ENCODE measurements at regions not wholly inside any gene's neighbourhood (a gene's known extent, or its start where the extent isn't known, plus 50 kb on each side); places are given as distances from the start of the nearest gene placed in this dataset.

DNA sequence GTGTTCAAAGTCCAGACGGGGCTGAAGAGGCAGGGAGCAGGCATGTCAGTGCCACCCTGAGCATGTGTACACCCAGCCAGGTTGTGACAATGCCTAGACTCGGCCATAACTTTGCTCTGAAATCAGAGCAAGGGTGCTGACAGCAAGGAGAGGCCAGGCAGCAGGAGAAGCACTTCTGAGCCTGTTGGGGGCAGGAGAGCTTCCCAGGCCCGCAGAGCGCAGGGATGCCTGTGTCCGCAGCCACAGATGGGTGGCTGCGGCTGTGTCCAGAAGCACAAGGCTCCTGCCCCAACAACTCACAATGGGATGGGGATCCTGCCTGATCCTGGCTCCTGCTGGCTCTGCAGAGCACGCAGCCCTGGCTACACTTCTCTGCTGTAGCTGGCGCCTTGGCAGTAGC lies 373.9 kb downstream of the CHSY3 start:
- ATAC-seq (ENCODE audit: low read depth in 2 of 2) (no peak), DNase-seq (no peak)
- H3K9me3 Mint-ChIP-seq, result peaks cover 0 to 3% (median 0%) of the 10 kb centered on the region in 7 donors
- Histone ChIP-seq H3K9me3 (ENCODE audit: control insufficient read depth in 2 of 2, low read length in 2 of 2) (no peaks in the 10 kb centered on the region), H3K4me1 (ENCODE audit: control insufficient read depth, insufficient read depth, low read length, poor library complexity, severe bottlenecking) (no peaks in the 10 kb centered on the region), H3K36me3 (ENCODE audit: control insufficient read depth, insufficient read depth, low read length) (no peaks in the 10 kb centered on the region), H3K27me3 (ENCODE audit: control insufficient read depth, insufficient read depth, low read length) (no peaks in the 10 kb centered on the region), H3K27ac (ENCODE audit: insufficient read depth, low read length, poor library complexity, severe bottlenecking) (no peak overlapping the region), H3K4me3 (ENCODE audit: low read depth, low read length) (no peak overlapping the region)
- no peak overlapping the region for H3K4me3 Mint-ChIP-seq
- H3K27ac Mint-ChIP-seq, result no peak overlapping the region
- no peaks in the 10 kb centered on the region for H3K4me1 Mint-ChIP-seq
- H3K27me3 Mint-ChIP-seq, result no peaks in the 10 kb centered on the region
- no peaks in the 10 kb centered on the region for H3K36me3 Mint-ChIP-seq

DNA sequence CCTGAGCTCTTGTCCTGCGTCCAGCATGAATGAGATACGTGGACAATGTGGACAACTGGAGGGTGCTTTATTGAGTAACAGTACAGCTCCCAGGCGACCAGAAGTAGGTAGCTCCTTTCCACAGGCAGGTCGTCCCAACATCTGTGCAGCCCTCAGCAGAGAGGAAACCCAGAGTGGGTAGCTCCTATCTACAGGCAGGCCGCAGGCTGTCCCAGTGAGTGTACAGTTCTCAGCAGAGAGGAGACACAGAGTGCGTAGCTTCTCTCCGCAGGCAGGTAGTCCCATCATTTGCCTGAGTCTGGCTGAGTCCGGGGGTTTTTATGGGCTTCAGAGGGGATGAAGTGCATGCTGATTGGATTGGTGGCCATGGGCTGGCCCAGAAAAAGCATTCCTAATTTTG lies 373.3 kb downstream of the CHSY3 start:
- Mint-ChIP-seq H3K27ac (no peak overlapping the region), H3K4me1 (no peaks in the 10 kb centered on the region), H3K9me3 (peaks cover 0 to 3% (median 0%) of the 10 kb centered on the region in 7 donors), H3K27me3 (no peaks in the 10 kb centered on the region), H3K4me3 (no peak overlapping the region), H3K36me3 (no peaks in the 10 kb centered on the region)
- no peaks in the 10 kb centered on the region for H3K27me3 ChIP-seq (ENCODE audit: control insufficient read depth, insufficient read depth, low read length)
- DNase-seq (no peak), ATAC-seq (ENCODE audit: low read depth in 2 of 2) (no peak)
- H3K27ac ChIP-seq (ENCODE audit: insufficient read depth, low read length, poor library complexity, severe bottlenecking), result no peak overlapping the region
- no peak overlapping the region for H3K4me3 ChIP-seq (ENCODE audit: low read depth, low read length)
- no peaks in the 10 kb centered on the region for H3K4me1 ChIP-seq (ENCODE audit: control insufficient read depth, insufficient read depth, low read length, poor library complexity, severe bottlenecking)
- H3K9me3 ChIP-seq (ENCODE audit: control insufficient read depth in 2 of 2, low read length in 2 of 2), result no peaks in the 10 kb centered on the region
- H3K36me3 ChIP-seq (ENCODE audit: control insufficient read depth, insufficient read depth, low read length), result no peaks in the 10 kb centered on the region

DNA sequence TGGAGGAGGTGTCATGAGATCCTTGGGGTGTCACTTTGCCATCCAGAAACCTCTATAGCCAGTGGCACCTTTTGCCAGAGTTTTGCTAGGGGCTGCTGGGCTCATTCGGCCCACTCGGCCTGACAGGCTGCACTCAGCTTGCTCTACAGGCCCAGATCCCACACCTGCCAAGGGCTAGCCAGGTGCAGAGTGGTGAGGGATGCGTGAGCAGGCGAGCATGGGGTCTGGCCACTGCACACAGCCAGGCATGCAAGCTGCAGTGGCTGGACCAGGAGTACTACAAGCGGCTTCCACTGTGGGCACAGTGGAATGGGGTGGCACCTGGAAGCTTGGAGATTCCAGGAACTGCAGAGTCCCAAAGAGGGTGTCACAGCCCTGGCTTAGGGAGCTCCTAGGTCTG lies 372.7 kb downstream of the CHSY3 start:
- no peaks in the 10 kb centered on the region for H3K4me1 ChIP-seq (ENCODE audit: control insufficient read depth, insufficient read depth, low read length, poor library complexity, severe bottlenecking)
- H3K9me3 Mint-ChIP-seq, result peaks cover 0 to 3% (median 0%) of the 10 kb centered on the region in 7 donors

DNA sequence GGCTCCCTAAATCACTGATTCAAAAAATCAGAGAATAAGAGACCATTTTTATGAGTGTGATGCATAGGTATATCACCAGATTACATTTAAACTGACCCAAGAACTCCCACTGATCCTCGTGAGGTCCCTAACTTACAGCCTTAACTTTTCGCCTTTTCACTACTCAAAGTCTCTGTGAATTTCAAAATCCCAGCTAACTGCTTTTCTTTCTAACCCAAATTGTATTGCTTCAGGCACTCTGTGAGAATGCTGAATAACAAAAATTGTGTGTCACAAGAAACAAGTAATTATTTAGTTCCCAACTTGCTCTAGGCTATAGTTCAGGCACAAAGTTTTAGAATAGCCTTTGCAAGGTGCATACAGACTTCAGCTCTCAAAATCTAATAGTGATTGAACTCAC lies 368.6 kb downstream of the CHSY3 start:
- no peak overlapping the region for H3K27ac ChIP-seq (ENCODE audit: insufficient read depth, low read length, poor library complexity, severe bottlenecking)
- H3K36me3 ChIP-seq (ENCODE audit: control insufficient read depth, insufficient read depth, low read length), result no peaks in the 10 kb centered on the region
- no peaks in the 10 kb centered on the region for H3K4me1 Mint-ChIP-seq
- H3K36me3 Mint-ChIP-seq, result no peaks in the 10 kb centered on the region
- peaks cover 0 to 3% (median 0%) of the 10 kb centered on the region in 7 donors for H3K9me3 Mint-ChIP-seq
- no peak overlapping the region for H3K27ac Mint-ChIP-seq
- H3K4me3 Mint-ChIP-seq, result no peak overlapping the region
- H3K4me1 ChIP-seq (ENCODE audit: control insufficient read depth, insufficient read depth, low read length, poor library complexity, severe bottlenecking), result no peaks in the 10 kb centered on the region
- H3K27me3 ChIP-seq (ENCODE audit: control insufficient read depth, insufficient read depth, low read length), result no peaks in the 10 kb centered on the region
- H3K4me3 ChIP-seq (ENCODE audit: low read depth, low read length), result no peak overlapping the region
- DNase-seq (no peak), ATAC-seq (ENCODE audit: low read depth in 2 of 2) (no peak)
- H3K9me3 ChIP-seq (ENCODE audit: control insufficient read depth in 2 of 2, low read length in 2 of 2), result no peaks in the 10 kb centered on the region
- H3K27me3 Mint-ChIP-seq, result no peaks in the 10 kb centered on the region

More for the DNA sequence above, 372.7 kb downstream of the CHSY3 start:
- H3K36me3 Mint-ChIP-seq, result no peaks in the 10 kb centered on the region
- H3K4me3 Mint-ChIP-seq, result no peak overlapping the region
- no peaks in the 10 kb centered on the region for H3K27me3 Mint-ChIP-seq
- H3K27ac ChIP-seq (ENCODE audit: insufficient read depth, low read length, poor library complexity, severe bottlenecking), result no peak overlapping the region
- H3K9me3 ChIP-seq (ENCODE audit: control insufficient read depth in 2 of 2, low read length in 2 of 2), result no peaks in the 10 kb centered on the region
- no peak overlapping the region for H3K4me3 ChIP-seq (ENCODE audit: low read depth, low read length)
- H3K27me3 ChIP-seq (ENCODE audit: control insufficient read depth, insufficient read depth, low read length), result no peaks in the 10 kb centered on the region
- H3K27ac Mint-ChIP-seq, result no peak overlapping the region
- DNase-seq, result no peak
- peak in 1 of 2 donors; percentile 8 for ATAC-seq (ENCODE audit: low read depth in 2 of 2)
- H3K36me3 ChIP-seq (ENCODE audit: control insufficient read depth, insufficient read depth, low read length), result no peaks in the 10 kb centered on the region
- no peaks in the 10 kb centered on the region for H3K4me1 Mint-ChIP-seq

DNA sequence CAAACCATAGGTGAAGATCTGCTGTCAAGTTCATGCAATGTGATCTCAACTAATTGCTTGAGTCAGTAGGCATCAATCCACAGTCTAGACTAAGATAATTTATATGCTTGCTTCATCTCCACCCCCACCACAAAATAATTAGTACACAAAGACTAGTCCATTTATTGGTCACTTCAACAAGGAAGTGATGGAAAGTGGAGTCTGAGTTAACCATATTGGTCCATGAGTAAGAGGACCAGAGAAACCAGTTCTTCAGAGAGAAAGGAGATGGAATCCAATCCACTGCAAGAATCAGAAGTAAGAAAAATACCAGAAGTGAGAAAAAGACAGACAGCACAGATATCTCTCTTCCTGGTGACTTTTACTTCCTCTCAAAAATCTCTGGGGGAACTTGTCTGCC lies 366.5 kb downstream of the CHSY3 start:
- H3K36me3 Mint-ChIP-seq, result no peaks in the 10 kb centered on the region

DNA sequence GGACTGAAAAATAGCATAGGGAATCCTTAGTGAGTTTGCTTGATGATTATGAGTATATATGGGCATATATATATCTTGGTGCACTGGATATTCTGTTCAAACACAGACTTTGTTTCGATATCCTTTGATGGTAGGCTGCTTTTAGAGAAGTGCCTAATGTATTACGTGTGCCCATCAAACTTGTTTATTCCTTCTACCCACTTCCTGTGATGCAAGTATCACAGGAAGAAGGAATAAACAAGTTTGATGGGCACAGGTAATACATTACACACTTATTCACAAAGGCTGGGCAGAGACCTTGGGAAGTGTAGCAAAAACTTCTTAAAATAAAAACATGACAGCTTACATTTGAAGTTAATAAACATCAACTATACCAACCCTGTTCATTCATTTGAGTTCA lies 364.2 kb downstream of the CHSY3 start:
- no peak overlapping the region for H3K4me3 ChIP-seq (ENCODE audit: low read depth, low read length)
- Mint-ChIP-seq H3K4me1 (no peaks in the 10 kb centered on the region), H3K9me3 (no peaks in the 10 kb centered on the region), H3K4me3 (no peak overlapping the region), H3K27ac (no peak overlapping the region), H3K36me3 (no peaks in the 10 kb centered on the region), H3K27me3 (no peaks in the 10 kb centered on the region)
- H3K27me3 ChIP-seq (ENCODE audit: control insufficient read depth, insufficient read depth, low read length), result no peaks in the 10 kb centered on the region
- H3K9me3 ChIP-seq (ENCODE audit: control insufficient read depth in 2 of 2, low read length in 2 of 2), result no peaks in the 10 kb centered on the region
- no peak for DNase-seq
- H3K36me3 ChIP-seq (ENCODE audit: control insufficient read depth, insufficient read depth, low read length), result no peaks in the 10 kb centered on the region
- no peak for ATAC-seq (ENCODE audit: low read depth in 2 of 2)
- H3K4me1 ChIP-seq (ENCODE audit: control insufficient read depth, insufficient read depth, low read length, poor library complexity, severe bottlenecking), result no peaks in the 10 kb centered on the region
- no peak overlapping the region for H3K27ac ChIP-seq (ENCODE audit: insufficient read depth, low read length, poor library complexity, severe bottlenecking)

More for the DNA sequence above, 366.5 kb downstream of the CHSY3 start:
- no peaks in the 10 kb centered on the region for H3K4me1 Mint-ChIP-seq
- no peaks in the 10 kb centered on the region for H3K9me3 Mint-ChIP-seq
- H3K4me3 ChIP-seq (ENCODE audit: low read depth, low read length), result no peak overlapping the region
- no peak for ATAC-seq (ENCODE audit: low read depth in 2 of 2)
- H3K27me3 Mint-ChIP-seq, result no peaks in the 10 kb centered on the region
- no peak for DNase-seq
- H3K9me3 ChIP-seq (ENCODE audit: control insufficient read depth in 2 of 2, low read length in 2 of 2), result no peaks in the 10 kb centered on the region
- H3K27me3 ChIP-seq (ENCODE audit: control insufficient read depth, insufficient read depth, low read length), result no peaks in the 10 kb centered on the region
- no peak overlapping the region for H3K4me3 Mint-ChIP-seq
- H3K4me1 ChIP-seq (ENCODE audit: control insufficient read depth, insufficient read depth, low read length, poor library complexity, severe bottlenecking), result no peaks in the 10 kb centered on the region
- no peak overlapping the region for H3K27ac ChIP-seq (ENCODE audit: insufficient read depth, low read length, poor library complexity, severe bottlenecking)
- no peaks in the 10 kb centered on the region for H3K36me3 ChIP-seq (ENCODE audit: control insufficient read depth, insufficient read depth, low read length)
- H3K27ac Mint-ChIP-seq, result no peak overlapping the region

DNA sequence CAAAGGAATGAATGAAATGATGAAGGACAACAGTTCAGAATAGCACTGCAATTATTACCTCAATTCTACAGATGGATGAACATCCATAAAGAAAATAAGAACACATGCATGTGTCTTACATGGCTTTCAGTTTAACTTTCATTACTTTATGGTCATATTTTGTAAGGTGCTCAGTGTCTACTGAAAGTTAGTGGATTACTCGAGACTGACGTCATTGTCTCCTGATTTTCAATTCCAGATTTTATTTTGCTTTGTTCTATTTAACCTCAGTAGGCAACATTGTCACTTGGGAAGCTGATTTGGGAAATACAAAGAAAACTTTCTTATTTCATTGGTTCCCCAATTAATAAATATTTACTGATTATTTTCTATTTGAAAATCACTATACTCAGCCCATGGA lies 363.7 kb downstream of the CHSY3 start:
- no peak overlapping the region for H3K4me3 ChIP-seq (ENCODE audit: low read depth, low read length)
- H3K27ac Mint-ChIP-seq, result no peak overlapping the region
- H3K9me3 Mint-ChIP-seq, result peaks cover 0 to 2% (median 0%) of the 10 kb centered on the region in 7 donors
- H3K27ac ChIP-seq (ENCODE audit: insufficient read depth, low read length, poor library complexity, severe bottlenecking), result no peak overlapping the region
- no peak overlapping the region for H3K4me3 Mint-ChIP-seq
- DNase-seq, result no peak
- ATAC-seq (ENCODE audit: low read depth in 2 of 2), result no peak
- H3K36me3 Mint-ChIP-seq, result no peaks in the 10 kb centered on the region
- no peaks in the 10 kb centered on the region for H3K36me3 ChIP-seq (ENCODE audit: control insufficient read depth, insufficient read depth, low read length)
- H3K4me1 Mint-ChIP-seq, result no peaks in the 10 kb centered on the region
- H3K27me3 ChIP-seq (ENCODE audit: control insufficient read depth, insufficient read depth, low read length), result no peaks in the 10 kb centered on the region
- H3K4me1 ChIP-seq (ENCODE audit: control insufficient read depth, insufficient read depth, low read length, poor library complexity, severe bottlenecking), result no peaks in the 10 kb centered on the region
- H3K9me3 ChIP-seq (ENCODE audit: control insufficient read depth in 2 of 2, low read length in 2 of 2), result no peaks in the 10 kb centered on the region
- no peaks in the 10 kb centered on the region for H3K27me3 Mint-ChIP-seq

DNA sequence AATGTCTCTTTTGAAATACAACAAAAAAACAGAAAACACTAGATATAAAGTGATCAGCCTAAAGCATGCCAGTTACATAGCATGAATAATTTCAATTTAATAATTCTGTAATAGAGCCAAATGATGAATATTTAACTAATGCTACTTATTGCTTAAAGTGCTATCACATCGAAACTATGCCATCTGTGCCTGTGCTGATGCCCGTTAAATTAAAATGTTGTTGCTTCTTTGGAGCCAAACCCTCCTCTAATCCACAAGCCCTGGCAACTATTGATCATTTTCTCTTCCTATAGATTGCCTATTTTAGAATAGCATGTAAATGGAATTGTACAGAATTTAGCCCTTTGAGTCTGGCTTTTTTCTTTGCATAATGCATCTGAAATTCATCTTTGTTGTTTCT lies 356.2 kb downstream of the CHSY3 start:
- Mint-ChIP-seq H3K36me3 (no peaks in the 10 kb centered on the region), H3K27me3 (no peaks in the 10 kb centered on the region), H3K27ac (no peak overlapping the region), H3K4me3 (no peak overlapping the region), H3K4me1 (no peaks in the 10 kb centered on the region), H3K9me3 (peaks cover under 1 to 13% (median 2%) of the 10 kb centered on the region in 7 donors)
- Histone ChIP-seq H3K36me3 (ENCODE audit: control insufficient read depth, insufficient read depth, low read length) (no peaks in the 10 kb centered on the region), H3K4me3 (ENCODE audit: low read depth, low read length) (no peak overlapping the region), H3K27ac (ENCODE audit: insufficient read depth, low read length, poor library complexity, severe bottlenecking) (no peak overlapping the region), H3K27me3 (ENCODE audit: control insufficient read depth, insufficient read depth, low read length) (no peaks in the 10 kb centered on the region), H3K9me3 (ENCODE audit: control insufficient read depth in 2 of 2, low read length in 2 of 2) (no peaks in the 10 kb centered on the region), H3K4me1 (ENCODE audit: control insufficient read depth, insufficient read depth, low read length, poor library complexity, severe bottlenecking) (no peaks in the 10 kb centered on the region)
- ATAC-seq (ENCODE audit: low read depth in 2 of 2) (no peak), DNase-seq (no peak)
